Activated T-cell treated with anti-CD3 and anti-CD28 coated beads, Interleukin-2, amount 50 U/mL, for 4 hours (primary cell): ENCODE measurements at regions not wholly inside any gene's neighbourhood (a gene's known extent, or its start where the extent isn't known, plus 50 kb on each side); places are given as distances from the start of the nearest gene placed in this dataset.

Experiments
- ATAC-seq, 2 donors: fragments of 200-7000 bp; cut with Tn5 transposase; one replicate each; pipeline ENCODE4 v1.10.0; 2021
- DNase-seq: peaks from one replicate; pipeline ENCODE4 v3.0.0-alpha.2; 2020
- H3K27me3 Mint-ChIP-seq: one replicate; pipeline ENCODE4 v1.8.0; 2021; ENCODE audit warnings: low read depth, mixed read lengths
- H3K36me3 Mint-ChIP-seq: one replicate; pipeline ENCODE4 v1.8.0; 2022; ENCODE audit warnings: mixed read lengths; ENCODE audit not compliant: insufficient read depth
- H3K4me1 Mint-ChIP-seq: one replicate; pipeline ENCODE4 v1.8.0; 2021; ENCODE audit warnings: low read depth, mixed read lengths
- H3K4me3 Mint-ChIP-seq: one replicate; pipeline ENCODE4 v1.8.0; 2021; ENCODE audit warnings: mild to moderate bottlenecking, moderate library complexity, mixed read lengths
- H3K9me3 Mint-ChIP-seq: one replicate; pipeline ENCODE4 v1.8.0; 2021; ENCODE audit warnings: mixed read lengths

GRCh38 chr18:47758000-47758399, 172.5 kb downstream of the SMAD2 start:
- Mint-ChIP-seq H3K36me3 (peaks cover 1% of the 10 kb centered on the region), H3K27me3 (peaks cover 37% of the 10 kb centered on the region), H3K4me1 (no peaks in the 10 kb centered on the region), H3K9me3 (peaks cover 19% of the 10 kb centered on the region), H3K4me3 (no peak overlapping the region)
- DNase-seq, result no peak
- ATAC-seq, result no peak

- peaks cover 34% of the 10 kb centered on the region for H3K27me3 Mint-ChIP-seq
- ATAC-seq (no peak), DNase-seq (peak; percentile 30)
- peaks cover 1% of the 10 kb centered on the region for H3K36me3 Mint-ChIP-seq
- no peaks in the 10 kb centered on the region for H3K4me1 Mint-ChIP-seq
- H3K4me3 Mint-ChIP-seq, result no peak overlapping the region
- H3K9me3 Mint-ChIP-seq, result peaks cover 16% of the 10 kb centered on the region
These were observed 174.0 kb downstream of the SMAD2 start for GRCh38 chr18:47756364-47757016.

- H3K4me1 Mint-ChIP-seq, result no peaks in the 10 kb centered on the region
- H3K4me3 Mint-ChIP-seq, result no peak overlapping the region
- ATAC-seq (no peak), DNase-seq (no peak)
- H3K27me3 Mint-ChIP-seq, result peaks cover 27% of the 10 kb centered on the region
- peaks cover 9% of the 10 kb centered on the region for H3K9me3 Mint-ChIP-seq
- peaks cover 1% of the 10 kb centered on the region for H3K36me3 Mint-ChIP-seq
These were observed 175.4 kb downstream of the SMAD2 start for GRCh38 chr18:47755102-47755456.

- peak; percentile 54 to 64 for ATAC-seq
These were observed 176.0 kb downstream of the SMAD2 start for GRCh38 chr18:47754311-47755101.

GRCh38 chr18:47752796-47753645, 177.4 kb downstream of the SMAD2 start:
- Mint-ChIP-seq H3K4me3 (no peak overlapping the region), H3K36me3 (no peaks in the 10 kb centered on the region), H3K4me1 (peaks cover 3% of the 10 kb centered on the region), H3K9me3 (no peaks in the 10 kb centered on the region), H3K27me3 (peaks cover 16% of the 10 kb centered on the region)
- ATAC-seq, result no peak
- no peak for DNase-seq

More at GRCh38 chr18:47754311-47755101, 176.0 kb downstream of the SMAD2 start:
- Mint-ChIP-seq H3K4me3 (peak overlapping the region; percentile 16), H3K27me3 (peaks cover 22% of the 10 kb centered on the region), H3K36me3 (peaks cover 1% of the 10 kb centered on the region), H3K9me3 (peaks cover 8% of the 10 kb centered on the region), H3K4me1 (peaks cover under 1% of the 10 kb centered on the region)
- peak; percentile 42 for DNase-seq

- no peaks in the 10 kb centered on the region for H3K36me3 Mint-ChIP-seq
- no peak for DNase-seq
- no peaks in the 10 kb centered on the region for H3K9me3 Mint-ChIP-seq
- H3K27me3 Mint-ChIP-seq, result peaks cover 21% of the 10 kb centered on the region
- H3K4me1 Mint-ChIP-seq, result peaks cover 3% of the 10 kb centered on the region
- ATAC-seq, result no peak
- no peak overlapping the region for H3K4me3 Mint-ChIP-seq
These were observed 179.5 kb downstream of the SMAD2 start for GRCh38 chr18:47750889-47751423.

GRCh38 chr18:47749600-47749973, 180.9 kb downstream of the SMAD2 start:
- H3K9me3 Mint-ChIP-seq, result no peaks in the 10 kb centered on the region
- peaks cover 3% of the 10 kb centered on the region for H3K4me1 Mint-ChIP-seq
- H3K27me3 Mint-ChIP-seq, result peaks cover 18% of the 10 kb centered on the region
- no peak overlapping the region for H3K4me3 Mint-ChIP-seq
- DNase-seq (no peak), ATAC-seq (no peak)
- H3K36me3 Mint-ChIP-seq, result no peaks in the 10 kb centered on the region

GRCh38 chr18:47748847-47749599, 181.4 kb downstream of the SMAD2 start:
- ATAC-seq, result peak; percentile 99
- Mint-ChIP-seq H3K36me3 (no peaks in the 10 kb centered on the region), H3K4me1 (peaks cover 3% of the 10 kb centered on the region), H3K27me3 (peaks cover 15% of the 10 kb centered on the region), H3K4me3 (peak overlapping the region; percentile 35), H3K9me3 (no peaks in the 10 kb centered on the region)
- DNase-seq, result peak; percentile 81

- no peaks in the 10 kb centered on the region for H3K36me3 Mint-ChIP-seq
- no peak for ATAC-seq
- peaks cover 17% of the 10 kb centered on the region for H3K27me3 Mint-ChIP-seq
- DNase-seq, result no peak
- peaks cover 3% of the 10 kb centered on the region for H3K4me1 Mint-ChIP-seq
- no peaks in the 10 kb centered on the region for H3K9me3 Mint-ChIP-seq
- H3K4me3 Mint-ChIP-seq, result no peak overlapping the region
These were observed 182.2 kb downstream of the SMAD2 start for GRCh38 chr18:47748093-47748796.

- DNase-seq (no peak), ATAC-seq (no peak)
- Mint-ChIP-seq H3K4me1 (peaks cover 3% of the 10 kb centered on the region), H3K36me3 (no peaks in the 10 kb centered on the region), H3K4me3 (no peak overlapping the region), H3K9me3 (no peaks in the 10 kb centered on the region), H3K27me3 (peaks cover 17% of the 10 kb centered on the region)
These were observed 183.1 kb downstream of the SMAD2 start for GRCh38 chr18:47747260-47747795.

GRCh38 chr18:47746615-47747014, 183.8 kb downstream of the SMAD2 start:
- no peaks in the 10 kb centered on the region for H3K36me3 Mint-ChIP-seq
- no peak for ATAC-seq
- DNase-seq, result no peak
- H3K4me1 Mint-ChIP-seq, result peaks cover 3% of the 10 kb centered on the region
- peaks cover 17% of the 10 kb centered on the region for H3K27me3 Mint-ChIP-seq
- H3K9me3 Mint-ChIP-seq, result no peaks in the 10 kb centered on the region
- H3K4me3 Mint-ChIP-seq, result no peak overlapping the region

- DNase-seq, result no peak
- no peak for ATAC-seq
- H3K4me1 Mint-ChIP-seq, result peaks cover 3% of the 10 kb centered on the region
- no peaks in the 10 kb centered on the region for H3K36me3 Mint-ChIP-seq
- H3K4me3 Mint-ChIP-seq, result no peak overlapping the region
- H3K27me3 Mint-ChIP-seq, result peaks cover 17% of the 10 kb centered on the region
- H3K9me3 Mint-ChIP-seq, result no peaks in the 10 kb centered on the region
These were observed 185.2 kb downstream of the SMAD2 start for GRCh38 chr18:47745227-47745626.

- Mint-ChIP-seq H3K4me3 (no peak overlapping the region), H3K27me3 (peaks cover 25% of the 10 kb centered on the region)
- no peak for ATAC-seq
These were observed 192.5 kb downstream of the SMAD2 start for GRCh38 chr18:47737956-47738355.

More at GRCh38 chr18:47737956-47738355, 192.5 kb downstream of the SMAD2 start:
- no peak for DNase-seq
- H3K4me1 Mint-ChIP-seq, result no peaks in the 10 kb centered on the region
- peaks cover 4% of the 10 kb centered on the region for H3K9me3 Mint-ChIP-seq
- no peaks in the 10 kb centered on the region for H3K36me3 Mint-ChIP-seq
